GM10266 (cell line): ENCODE measurements at regions not wholly inside any gene's neighbourhood (a gene's known extent, or its start where the extent isn't known, plus 50 kb on each side); places are given as distances from the start of the nearest gene placed in this dataset.

Source experiments
- DNase-seq: peaks from one replicate; pipeline ENCODE4 v3.0.0; 2012; ENCODE audit errors: extremely low spot score
- CTCF ChIP-seq: IDR thresholded peaks from 2 replicates; pipeline ENCODE4 v1.5.1; 2012; ENCODE audit warnings: mild to moderate bottlenecking, low read depth; ENCODE audit not compliant: control insufficient read depth, insufficient read depth; ENCODE audit errors: missing control alignments

- no peak for TF ChIP-seq CTCF
- no peak for DNase-seq
Measured at GRCh38 chr14:101247842-101248725, 313.2 kb upstream of the DIO3 start.

GRCh38 chr14:101248840-101249675 is 312.2 kb upstream of the DIO3 start:
- TF ChIP-seq CTCF, result no peak
- no peak for DNase-seq

- no peak for DNase-seq
- TF ChIP-seq CTCF, result no peak
Measured at GRCh38 chr14:101249676-101250036, 311.6 kb upstream of the DIO3 start.

- no peak for TF ChIP-seq CTCF
- DNase-seq, result no peak
Measured at GRCh38 chr14:101250336-101250947, 310.9 kb upstream of the DIO3 start.

GRCh38 chr14:101250948-101251811 is 310.1 kb upstream of the DIO3 start:
- TF ChIP-seq CTCF, result no peak
- DNase-seq, result no peak

- no peak for TF ChIP-seq CTCF
- no peak for DNase-seq
Measured at GRCh38 chr14:101251812-101252442, 309.4 kb upstream of the DIO3 start.
